SK-N-SH treated with all-trans-retinoic acid at 6 μM for 48 hours (cell line): ENCODE measurements at regions not wholly inside any gene's neighbourhood (a gene's known extent, or its start where the extent isn't known, plus 50 kb on each side); places are given as distances from the start of the nearest gene placed in this dataset.

Experiments
- ATAC-seq: fragments of 200-7000 bp; cut with Tn5 transposase; 3 replicates; pipeline ENCODE4 v1.9.1; 2020; ENCODE audit warnings: mild to moderate bottlenecking, moderate library complexity
- ARNTL ChIP-seq: fragments of 450-650 bp; formaldehyde crosslinking; IDR thresholded peaks from 2 replicates; pipeline ENCODE4 v1.5.0; 2020; ENCODE audit warnings: low read depth, mild to moderate bottlenecking, moderate library complexity, borderline replicate concordance
- BACH2 ChIP-seq: fragments of 250-450 bp; sonication (Bioruptor Pico); IDR thresholded peaks from 2 replicates; pipeline ENCODE4 v1.9.0; 2021; ENCODE audit warnings: mild to moderate bottlenecking, borderline replicate concordance
- CREB5 ChIP-seq: fragments of 250-450 bp; sonication (Bioruptor Pico); IDR thresholded peaks from 2 replicates; pipeline ENCODE4 v1.5.1; 2020; ENCODE audit warnings: low read depth, mild to moderate bottlenecking, moderate library complexity
- CSDC2 ChIP-seq: fragments of 250-450 bp; sonication (Bioruptor Pico); IDR thresholded peaks from 2 replicates; pipeline ENCODE4 v1.5.0; 2020; ENCODE audit warnings: mild to moderate bottlenecking, moderate library complexity
- ESRRG ChIP-seq: fragments of 250-450 bp; sonication (Bioruptor Pico); IDR thresholded peaks from 2 replicates; pipeline ENCODE4 v1.6.1; 2021; ENCODE audit warnings: mild to moderate bottlenecking
- GLIS3 ChIP-seq: fragments of 250-450 bp; sonication (Bioruptor Pico); IDR thresholded peaks from 2 replicates; pipeline ENCODE4 v1.5.0; 2020; ENCODE audit warnings: mild to moderate bottlenecking, moderate library complexity
- ISL1 ChIP-seq: fragments of 250-450 bp; sonication (Bioruptor Pico); IDR thresholded peaks from 2 replicates; pipeline ENCODE4 v2.1.2; 2022; ENCODE audit warnings: mild to moderate bottlenecking, moderate library complexity
- OSR1 ChIP-seq: fragments of 250-450 bp; sonication (Bioruptor Pico); IDR thresholded peaks from 2 replicates; pipeline ENCODE4 v1.8.0; 2022; ENCODE audit warnings: moderate library complexity, mild to moderate bottlenecking, inconsistent platforms
- PPARA ChIP-seq: fragments of 250-450 bp; sonication (Bioruptor Pico); IDR thresholded peaks from 2 replicates; pipeline ENCODE4 v1.5.0; 2020; ENCODE audit warnings: mild to moderate bottlenecking, borderline replicate concordance
- RARB ChIP-seq: fragments of 250-450 bp; sonication (Bioruptor Pico); IDR thresholded peaks from 2 replicates; pipeline ENCODE4 v1.8.0; 2021; ENCODE audit warnings: mild to moderate bottlenecking, moderate library complexity
- SNAI2 ChIP-seq: fragments of 250-450 bp; sonication (Bioruptor Pico); IDR thresholded peaks from 2 replicates; pipeline ENCODE4 v1.5.0; 2020; ENCODE audit warnings: mild to moderate bottlenecking, moderate library complexity
- TCF4 ChIP-seq: fragments of 250-450 bp; sonication (Bioruptor Pico); IDR thresholded peaks from 2 replicates; pipeline ENCODE4 v1.8.0; 2021; ENCODE audit warnings: mild to moderate bottlenecking, moderate library complexity, borderline replicate concordance
- TOX ChIP-seq: fragments of 250-450 bp; sonication (Bioruptor Pico); IDR thresholded peaks from 2 replicates; pipeline ENCODE4 v1.8.0; 2021; ENCODE audit warnings: mild to moderate bottlenecking, moderate library complexity, borderline replicate concordance
- TSHZ2 ChIP-seq: fragments of 250-450 bp; sonication (Bioruptor Pico); IDR thresholded peaks from 2 replicates; pipeline ENCODE4 v1.5.0; 2020; ENCODE audit warnings: mild to moderate bottlenecking, moderate library complexity
- ZC3H10 ChIP-seq: fragments of 250-450 bp; sonication (Bioruptor Pico); IDR thresholded peaks from 2 replicates; pipeline ENCODE4 v1.5.1; 2021; ENCODE audit warnings: mild to moderate bottlenecking, moderate library complexity
- ZFP3 ChIP-seq: fragments of 250-450 bp; sonication (Bioruptor Pico); IDR thresholded peaks from 2 replicates; pipeline ENCODE4 v1.5.0; 2020; ENCODE audit warnings: mild to moderate bottlenecking, moderate library complexity
- ZFP30 ChIP-seq: fragments of 450-650 bp; formaldehyde crosslinking; IDR thresholded peaks from 2 replicates; pipeline ENCODE4 v1.5.0; 2022; ENCODE audit warnings: mild to moderate bottlenecking, moderate library complexity
- ZNF565 ChIP-seq: fragments of 450-650 bp; formaldehyde crosslinking; conservative IDR thresholded peaks from 2 replicates; pipeline ENCODE4 v1.5.0; 2020; ENCODE audit warnings: low read depth, mild to moderate bottlenecking, moderate library complexity
- ZNF70 ChIP-seq: fragments of 450-650 bp; formaldehyde crosslinking; IDR thresholded peaks from 2 replicates; pipeline ENCODE4 v1.5.0; 2020; ENCODE audit warnings: mild to moderate bottlenecking, moderate library complexity
- ZNF8 ChIP-seq: fragments of 450-650 bp; formaldehyde crosslinking; IDR thresholded peaks from 2 replicates; pipeline ENCODE4 v1.5.0; 2020; ENCODE audit warnings: mild to moderate bottlenecking, moderate library complexity
- TF ChIP-seq, protein P1 (sequence below): fragments of 250-450 bp; sonication (Bioruptor Pico); IDR thresholded peaks from 2 replicates; pipeline ENCODE4 v1.8.0; 2021; ENCODE audit warnings: low read depth, mild to moderate bottlenecking, moderate library complexity, borderline replicate concordance
- TF ChIP-seq, protein P2 (sequence below): fragments of 250-450 bp; sonication (Bioruptor Pico); IDR thresholded peaks from 2 replicates; pipeline ENCODE4 v1.8.0; 2020; ENCODE audit warnings: mild to moderate bottlenecking, moderate library complexity, borderline replicate concordance

GRCh38 chr3:72632129-72632528, 216.1 kb downstream of the SHQ1 start:
- ATAC-seq: no peak
- TF ChIP-seq PPARA (CRISPR knock-in tag) (no peak), OSR1 (CRISPR knock-in tag) (no peak), ZFP30 (CRISPR knock-in tag) (no peak), RARB (no peak), ISL1 (CRISPR knock-in tag) (no peak), SNAI2 (no peak), CSDC2 (CRISPR knock-in tag) (no peak), ZNF8 (CRISPR knock-in tag) (no peak), ZNF565 (no peak), ZFP3 (no peak), CREB5 (CRISPR knock-in tag) (no peak), ZNF70 (CRISPR knock-in tag) (no peak), ESRRG (CRISPR knock-in tag) (no peak), ZC3H10 (CRISPR knock-in tag) (no peak)
- TF ChIP-seq, protein P1, sequence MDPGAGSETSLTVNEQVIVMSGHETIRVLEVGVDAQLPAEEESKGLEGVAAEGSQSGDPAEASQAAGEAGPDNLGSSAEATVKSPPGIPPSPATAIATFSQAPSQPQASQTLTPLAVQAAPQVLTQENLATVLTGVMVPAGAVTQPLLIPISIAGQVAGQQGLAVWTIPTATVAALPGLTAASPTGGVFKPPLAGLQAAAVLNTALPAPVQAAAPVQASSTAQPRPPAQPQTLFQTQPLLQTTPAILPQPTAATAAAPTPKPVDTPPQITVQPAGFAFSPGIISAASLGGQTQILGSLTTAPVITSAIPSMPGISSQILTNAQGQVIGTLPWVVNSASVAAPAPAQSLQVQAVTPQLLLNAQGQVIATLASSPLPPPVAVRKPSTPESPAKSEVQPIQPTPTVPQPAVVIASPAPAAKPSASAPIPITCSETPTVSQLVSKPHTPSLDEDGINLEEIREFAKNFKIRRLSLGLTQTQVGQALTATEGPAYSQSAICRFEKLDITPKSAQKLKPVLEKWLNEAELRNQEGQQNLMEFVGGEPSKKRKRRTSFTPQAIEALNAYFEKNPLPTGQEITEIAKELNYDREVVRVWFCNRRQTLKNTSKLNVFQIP (CRISPR knock-in tag): no peak
- TF ChIP-seq, protein P2, sequence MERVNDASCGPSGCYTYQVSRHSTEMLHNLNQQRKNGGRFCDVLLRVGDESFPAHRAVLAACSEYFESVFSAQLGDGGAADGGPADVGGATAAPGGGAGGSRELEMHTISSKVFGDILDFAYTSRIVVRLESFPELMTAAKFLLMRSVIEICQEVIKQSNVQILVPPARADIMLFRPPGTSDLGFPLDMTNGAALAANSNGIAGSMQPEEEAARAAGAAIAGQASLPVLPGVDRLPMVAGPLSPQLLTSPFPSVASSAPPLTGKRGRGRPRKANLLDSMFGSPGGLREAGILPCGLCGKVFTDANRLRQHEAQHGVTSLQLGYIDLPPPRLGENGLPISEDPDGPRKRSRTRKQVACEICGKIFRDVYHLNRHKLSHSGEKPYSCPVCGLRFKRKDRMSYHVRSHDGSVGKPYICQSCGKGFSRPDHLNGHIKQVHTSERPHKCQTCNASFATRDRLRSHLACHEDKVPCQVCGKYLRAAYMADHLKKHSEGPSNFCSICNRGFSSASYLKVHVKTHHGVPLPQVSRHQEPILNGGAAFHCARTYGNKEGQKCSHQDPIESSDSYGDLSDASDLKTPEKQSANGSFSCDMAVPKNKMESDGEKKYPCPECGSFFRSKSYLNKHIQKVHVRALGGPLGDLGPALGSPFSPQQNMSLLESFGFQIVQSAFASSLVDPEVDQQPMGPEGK (CRISPR knock-in tag): no peak

GRCh38 chr3:72630969-72631344, 217.3 kb downstream of the SHQ1 start:
- no peak for ATAC-seq
- TF ChIP-seq ZFP30 (CRISPR knock-in tag) (no peak), SNAI2 (no peak)
- TF ChIP-seq, all 23 proteins: peak for 0

- no peak for ATAC-seq
These were observed 217.8 kb downstream of the SHQ1 start for GRCh38 chr3:72630327-72630968.

GRCh38 chr3:72629191-72629631, 219.0 kb downstream of the SHQ1 start:
- ATAC-seq: no peak
- TF ChIP-seq ZNF565 (no peak), ZNF8 (CRISPR knock-in tag) (no peak), TCF4 (no peak), OSR1 (CRISPR knock-in tag) (no peak), ZC3H10 (CRISPR knock-in tag) (no peak), TSHZ2 (no peak), ARNTL (CRISPR knock-in tag) (no peak), SNAI2 (no peak), ESRRG (CRISPR knock-in tag) (no peak), ZFP3 (no peak), CREB5 (CRISPR knock-in tag) (no peak), CSDC2 (CRISPR knock-in tag) (no peak), PPARA (CRISPR knock-in tag) (no peak), BACH2 (no peak), RARB (no peak), TOX (no peak), GLIS3 (CRISPR knock-in tag) (no peak), ZFP30 (CRISPR knock-in tag) (no peak)
- TF ChIP-seq, protein P2 (CRISPR knock-in tag): no peak
- TF ChIP-seq, protein P1 (CRISPR knock-in tag): no peak

More at GRCh38 chr3:72630327-72630968, 217.8 kb downstream of the SHQ1 start:
- TF ChIP-seq ISL1 (CRISPR knock-in tag): no peak
- TF ChIP-seq SNAI2: no peak
- TF ChIP-seq RARB: no peak
